GM12892 (cell line): ENCODE measurements at regions not wholly inside any gene's neighbourhood (a gene's known extent, or its start where the extent isn't known, plus 50 kb on each side); places are given as distances from the start of the nearest gene placed in this dataset.

Experiments
- POLR2A ChIP-seq: IDR thresholded peaks from 2 replicates; pipeline ENCODE4 v1.6.1; 2011; ENCODE audit warnings: low read depth, low read length, control low read depth
- POLR2AphosphoS5 ChIP-seq: IDR thresholded peaks from 2 replicates; pipeline ENCODE4 v1.6.1; 2011; ENCODE audit warnings: low read depth, low read length, control low read depth

DNA sequence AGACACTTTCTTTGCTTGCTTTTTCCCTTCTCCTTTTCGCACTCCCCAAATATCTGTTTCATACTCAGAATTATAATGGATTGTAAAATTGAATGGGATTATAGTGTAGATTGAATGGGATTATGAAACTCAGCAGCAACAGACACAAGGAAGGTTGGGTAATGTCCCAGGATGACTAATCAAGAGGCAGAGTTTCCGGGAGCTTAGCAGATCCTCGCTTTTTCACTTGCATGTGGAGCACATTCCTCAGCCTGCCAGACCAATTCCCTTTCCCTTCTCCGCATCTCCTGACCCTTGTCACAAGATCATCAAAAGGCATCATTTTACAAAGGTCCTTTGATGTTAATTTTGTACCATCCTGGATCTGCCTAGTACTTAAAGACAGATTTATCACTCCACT, 55.1 kb upstream of the SLC1A1 start:
- TF ChIP-seq POLR2AphosphoS5 (no peak), POLR2A (no peak)
